H1 (cell line): ENCODE measurements at regions not wholly inside any gene's neighbourhood (a gene's known extent, or its start where the extent isn't known, plus 50 kb on each side); places are given as distances from the start of the nearest gene placed in this dataset.

ENCODE experiments used
- CTCF ChIA-PET: fragments of 300-600 bp; sonication (Branson Sonifier 250); formaldehyde crosslinking; loops from one replicate; lab custom pipeline; 2021; ENCODE audit not compliant: partially characterized antibody; lab: Charles Lee
- POLR2A ChIA-PET: fragments of 300-600 bp; sonication (Branson Sonifier 250); formaldehyde crosslinking; loops from one replicate; lab custom pipeline; 2021; ENCODE audit warnings: inconsistent platforms; ENCODE audit not compliant: partially characterized antibody; lab: Charles Lee
- DNase-seq, 2 experiments: peaks; one replicate each; pipeline versions ENCODE4 v3.0.0 to v3.0.0-alpha.2; 2010 to 2022; ENCODE audit warnings: low spot score in 2 of 2, low read depth in 1 of 2, mixed read lengths in 1 of 2
- FAIRE-seq: peaks from 2 replicates; lab custom pipeline; 2011; peaks lifted over from hg19 to GRCh38; lab: Jason Lieb, UNC
- H2AFZ ChIP-seq: 2 replicates; pipeline ENCODE4 v1.8.1; 2012; ENCODE audit warnings: low read length, inconsistent platforms
- H2AK5ac ChIP-seq: 2 replicates; pipeline ENCODE4 v1.6.1; 2013; ENCODE audit warnings: low read depth, low read length
- H2BK120ac ChIP-seq: replicated peaks from 2 replicates; pipeline ENCODE3; 2013; ENCODE audit warnings: low read depth, low read length, inconsistent platforms
- H2BK12ac ChIP-seq: 2 replicates; pipeline ENCODE4 v1.6.1; 2013; ENCODE audit warnings: low read depth, low read length
- H2BK15ac ChIP-seq: 2 replicates; pipeline ENCODE4 v1.6.1; 2013; ENCODE audit warnings: low read length
- H2BK20ac ChIP-seq: 2 replicates; pipeline ENCODE4 v1.6.1; 2013; ENCODE audit warnings: low read length
- H2BK5ac ChIP-seq: 2 replicates; pipeline ENCODE4 v1.6.1; 2013; ENCODE audit warnings: low read depth, low read length
- H3K14ac ChIP-seq: 2 replicates; pipeline ENCODE4 v1.6.1; 2013; ENCODE audit warnings: inconsistent platforms; ENCODE audit not compliant: insufficient read length
- H3K18ac ChIP-seq: 2 replicates; pipeline ENCODE4 v1.6.1; 2013; ENCODE audit warnings: low read length; ENCODE audit errors: extremely low read depth
- H3K23ac ChIP-seq: 2 replicates; pipeline ENCODE4 v1.6.1; 2013; ENCODE audit warnings: inconsistent platforms; ENCODE audit not compliant: insufficient read length
- H3K23me2 ChIP-seq: 2 replicates; pipeline ENCODE4 v1.6.1; 2013; ENCODE audit warnings: low read depth, low read length
- H3K27ac ChIP-seq: 2 replicates; pipeline ENCODE4 v1.6.1; 2011; ENCODE audit warnings: low read depth, low read length, inconsistent platforms
- H3K27me3 ChIP-seq, 4 experiments: replicated peaks in 1 of 4; 1 replicate in 1 of 4; 2 replicates in 3 of 4; pipeline versions ENCODE4 v1.6.1 to v1.8.1; 2011 to 2013; ENCODE audit warnings: low read length in 3 of 4, mild to moderate bottlenecking in 3 of 4, inconsistent platforms in 2 of 4, mixed read lengths in 2 of 4, moderate library complexity in 1 of 4; ENCODE audit not compliant: control insufficient read depth in 3 of 4, insufficient read depth in 3 of 4; ENCODE audit errors: extremely low read depth in 1 of 4
- H3K36me3 ChIP-seq, 4 experiments: 2 replicates each; pipeline versions ENCODE4 v1.6.1 to v1.8.1; 2011 to 2013; ENCODE audit warnings: mild to moderate bottlenecking in 4 of 4, low read length in 3 of 4, moderate library complexity in 2 of 4, control low read depth in 1 of 4, inconsistent platforms in 1 of 4; ENCODE audit not compliant: insufficient read depth in 4 of 4, control insufficient read depth in 2 of 4
- H3K4ac ChIP-seq: replicated peaks from 2 replicates; pipeline ENCODE3; 2013; ENCODE audit warnings: low read length, low read depth, mixed read lengths, inconsistent platforms; ENCODE audit not compliant: insufficient read length
- H3K4me1 ChIP-seq, 4 experiments: replicated peaks in 1 of 4; 1 replicate in 1 of 4; 2 replicates in 3 of 4; pipeline versions ENCODE4 v1.6.1 to v1.8.1; 2011 to 2013; ENCODE audit warnings: low read length in 3 of 4, inconsistent platforms in 2 of 4, mixed read lengths in 1 of 4; ENCODE audit not compliant: insufficient read depth in 4 of 4, control insufficient read depth in 3 of 4
- H3K4me2 ChIP-seq, 2 experiments: 2 replicates each; pipeline versions ENCODE4 v1.6.1 to v1.8.1; 2011 to 2013; ENCODE audit warnings: low read depth in 2 of 2, low read length in 2 of 2, control low read depth in 1 of 2, inconsistent platforms in 1 of 2, mild to moderate bottlenecking in 1 of 2; ENCODE audit not compliant: insufficient read depth in 1 of 2
- H3K4me3 ChIP-seq, 4 experiments: fragments of 200-600, 300-600 bp in 1 of 4; sonication (generic), shearing (Covaris generic), sonication (Bioruptor Twin) in 1 of 4; 2 replicates each; pipeline versions ENCODE4 v1.5.1 to v1.8.1; 2011 to 2016; ENCODE audit warnings: low read length in 4 of 4, low read depth in 3 of 4, control low read depth in 2 of 4, inconsistent platforms in 2 of 4, mild to moderate bottlenecking in 2 of 4, mixed read lengths in 1 of 4, moderate library complexity in 1 of 4; ENCODE audit not compliant: insufficient read depth in 2 of 4; ENCODE audit errors: extremely low read depth in 1 of 4
- H3K56ac ChIP-seq: replicated peaks from 2 replicates; pipeline ENCODE3; 2013; ENCODE audit warnings: low read depth, mild to moderate bottlenecking, mixed read lengths, low read length, inconsistent platforms; ENCODE audit not compliant: insufficient read length
- H3K79me1 ChIP-seq: 2 replicates; pipeline ENCODE4 v1.6.1; 2013; ENCODE audit warnings: low read depth, low read length, control low read depth
- H3K79me2 ChIP-seq, 2 experiments: 2 replicates each; pipeline versions ENCODE4 v1.6.1 to v1.8.1; 2012 to 2013; ENCODE audit warnings: low read length in 2 of 2, mild to moderate bottlenecking in 2 of 2, inconsistent platforms in 1 of 2; ENCODE audit not compliant: insufficient read depth in 2 of 2, control insufficient read depth in 1 of 2
- H3K9ac ChIP-seq, 4 experiments: replicated peaks in 1 of 4; 1 replicate in 1 of 4; 2 replicates in 3 of 4; pipeline versions ENCODE4 v1.6.1 to v1.8.1; 2011 to 2013; ENCODE audit warnings: low read depth in 3 of 4, low read length in 3 of 4, control low read depth in 2 of 4, mild to moderate bottlenecking in 2 of 4, moderate library complexity in 2 of 4, inconsistent platforms in 1 of 4; ENCODE audit errors: extremely low read depth in 1 of 4
- H3K9me3 ChIP-seq, 2 experiments: 2 replicates each; pipeline versions ENCODE4 v1.6.1 to v1.8.1; 2012 to 2013; ENCODE audit warnings: mild to moderate bottlenecking in 2 of 2, moderate library complexity in 2 of 2, control low read depth in 1 of 2, inconsistent platforms in 1 of 2, low read depth in 1 of 2, low read length in 1 of 2, mixed read lengths in 1 of 2; ENCODE audit not compliant: insufficient read depth in 2 of 2
- H4K20me1 ChIP-seq, 2 experiments: replicated peaks in 1 of 2; 2 replicates each; pipeline versions ENCODE3 to v1.8.1; 2011 to 2013; ENCODE audit warnings: inconsistent platforms in 2 of 2, low read length in 2 of 2, mild to moderate bottlenecking in 1 of 2; ENCODE audit not compliant: insufficient read depth in 2 of 2, control insufficient read depth in 1 of 2
- H4K5ac ChIP-seq: 2 replicates; pipeline ENCODE4 v1.6.1; 2013; ENCODE audit warnings: low read length, low read depth, mixed read lengths, inconsistent platforms; ENCODE audit not compliant: insufficient read length
- H4K8ac ChIP-seq: 2 replicates; pipeline ENCODE4 v1.8.0; 2013; ENCODE audit warnings: mild to moderate bottlenecking, moderate library complexity, low read length, inconsistent platforms; ENCODE audit not compliant: insufficient read depth; ENCODE audit errors: extremely low read depth
- H4K91ac ChIP-seq: replicated peaks from 2 replicates; pipeline ENCODE3; 2013; ENCODE audit warnings: low read length, mixed read lengths, inconsistent platforms; ENCODE audit not compliant: insufficient read length
- CBX5 ChIP-seq: fragments of 300-800, 300-1000 bp; sonication (generic); IDR thresholded peaks from 2 replicates; pipeline ENCODE4 v1.7.1; 2016; ENCODE audit warnings: antibody characterized with exemption, low read length, low read depth
- CEBPB ChIP-seq: IDR thresholded peaks from 2 replicates; pipeline ENCODE4 v1.6.1; 2012; ENCODE audit warnings: low read depth, low read length
- CTBP2 ChIP-seq: IDR thresholded peaks from 2 replicates; pipeline ENCODE4 v1.7.0; 2011; ENCODE audit warnings: borderline replicate concordance, mild to moderate bottlenecking, moderate library complexity, mixed read lengths, low read length; ENCODE audit not compliant: insufficient read depth, insufficient read length
- HDAC2 ChIP-seq, 2 experiments: fragments of 300-600 bp in 1 of 2; sonication (generic) in 1 of 2; IDR thresholded peaks; 2 replicates each; pipeline ENCODE4 v1.6.1; 2011 to 2012; ENCODE audit warnings: low read depth in 2 of 2, low read length in 2 of 2, mild to moderate bottlenecking in 2 of 2, moderate library complexity in 2 of 2, borderline replicate concordance in 1 of 2, inconsistent platforms in 1 of 2
- NANOG ChIP-seq: IDR thresholded peaks from 2 replicates; pipeline ENCODE4 v1.6.1; 2011; ENCODE audit warnings: low read length, low read depth, mild to moderate bottlenecking, inconsistent platforms; ENCODE audit not compliant: insufficient read depth, poor library complexity, severe bottlenecking
- RAD21 ChIP-seq, 2 experiments: IDR thresholded peaks in 1 of 2; conservative IDR thresholded peaks in 1 of 2; 2 replicates each; pipeline ENCODE4 v1.6.1; 2011; ENCODE audit warnings: low read depth in 2 of 2, low read length in 2 of 2, improper control_type of control experiment in 1 of 2, inconsistent platforms in 1 of 2, mild to moderate bottlenecking in 1 of 2, moderate library complexity in 1 of 2
- RBBP5 ChIP-seq: IDR thresholded peaks from 2 replicates; pipeline ENCODE4 v1.7.1; 2012; ENCODE audit warnings: low read depth, mild to moderate bottlenecking, inconsistent platforms, low read length, moderate library complexity, borderline replicate concordance
- RXRA ChIP-seq: IDR thresholded peaks from 2 replicates; pipeline ENCODE4 v1.6.1; 2011; ENCODE audit warnings: low read depth, mild to moderate bottlenecking, low read length, moderate library complexity; ENCODE audit not compliant: insufficient read depth
- SAP30 ChIP-seq: fragments of 300-600 bp; sonication (generic); IDR thresholded peaks from 2 replicates; pipeline ENCODE4 v1.7.1; 2012; ENCODE audit warnings: low read length, moderate library complexity, mild to moderate bottlenecking, inconsistent platforms; ENCODE audit not compliant: insufficient read depth, insufficient replicate concordance
- TAF1 ChIP-seq: IDR thresholded peaks from 2 replicates; pipeline ENCODE4 v1.6.1; 2011; ENCODE audit warnings: mild to moderate bottlenecking, low read depth, low read length
- ZNF274 ChIP-seq: IDR thresholded peaks from 2 replicates; pipeline ENCODE4 v1.7.0; 2012; ENCODE audit warnings: low read length, borderline replicate concordance; ENCODE audit errors: extremely low read depth
- WGBS, 2 experiments: shearing (Covaris generic) in 1 of 2; methylation state at CpG; one replicate each; pipeline versions ENCODE4 v1.1.6 to v1.1.7; 2013 to 2015; ENCODE audit warnings: low lambda C conversion rate in 2 of 2, mixed read lengths in 2 of 2, inconsistent platforms in 1 of 2, low coverage in 1 of 2, missing lambda C conversion rate in 1 of 2; ENCODE audit not compliant: insufficient replicate concordance in 2 of 2, insufficient coverage in 1 of 2, insufficient read length in 1 of 2; ENCODE audit errors: extremely low coverage in 1 of 2, missing lambda C conversion rate in 1 of 2; 5-methylcytosine and 5-hydroxymethylcytosine counted together

- CTCF ChIA-PET: interaction anchor here (0.9 kb wide), 1 partner anchor 12 kb away, joined by 3 read pairs; no protein-coding TSS in a partner anchor
- Histone ChIP-seq H2AFZ (no peak overlapping the region), H2BK20ac (no peak overlapping the region), H2AK5ac (no peak overlapping the region), H3K18ac (no peak overlapping the region), H2BK5ac (no peak overlapping the region), H3K23me2 (no peaks in the 10 kb centered on the region), H3K27ac (no peak overlapping the region), H3K9ac (no peak overlapping the region), H4K91ac (no peak overlapping the region), H3K4ac (no peak overlapping the region), H4K8ac (no peak overlapping the region), H3K27me3 (no peaks in the 10 kb centered on the region), H3K79me1 (no peaks in the 10 kb centered on the region), H3K79me2 (no peaks in the 10 kb centered on the region), H3K36me3 (no peaks in the 10 kb centered on the region), H3K4me1 (no peaks in the 10 kb centered on the region; a peak in 1 of 7 replicates), H4K20me1 (no peaks in the 10 kb centered on the region), H3K4me2 (no peak overlapping the region), H2BK15ac (no peak overlapping the region), H3K23ac (no peak overlapping the region), H3K4me3 (no peak overlapping the region), H2BK12ac (no peak overlapping the region), H3K56ac (no peak overlapping the region), H3K9me3 (no peaks in the 10 kb centered on the region), H2BK120ac (no peak overlapping the region), H4K5ac (no peak overlapping the region), H3K14ac (no peak overlapping the region)
- POLR2A ChIA-PET: no interaction called here
- no peak for DNase-seq
- no peak for FAIRE-seq
- 87 to 100% methylated on average over 2 to 26 of the region's 26 CpGs for WGBS, 2 experiments
- TF ChIP-seq NANOG: no peak
- no peak for TF ChIP-seq HDAC2 (IDR thresholded peaks at IDR 0.05; ENCODE audit: borderline replicate concordance in 1 of 2, low read depth in 2 of 2, low read length in 2 of 2)
- no peak for TF ChIP-seq RXRA
- no peak for TF ChIP-seq CEBPB
- no peak for TF ChIP-seq RBBP5
- no peak for TF ChIP-seq CTBP2
- TF ChIP-seq SAP30: no peak
- no peak for TF ChIP-seq CBX5
- TF ChIP-seq RAD21 (IDR thresholded peaks at IDR 0.05 in 1 of 2, conservative IDR thresholded peaks at IDR 0.05 in 1 of 2; ENCODE audit: low read depth in 2 of 2, low read length in 2 of 2): no peak
- TF ChIP-seq TAF1: no peak
- no peak for TF ChIP-seq ZNF274
These were observed 251.7 kb upstream of the PITRM1 start for GRCh38 chr10:3424111-3424851.
